HEK293T (cell line): ENCODE measurements at regions not wholly inside any gene's neighbourhood (a gene's known extent, or its start where the extent isn't known, plus 50 kb on each side); places are given as distances from the start of the nearest gene placed in this dataset.

Source experiments
- CTCF ChIA-PET: fragments of 350-600 bp; formaldehyde crosslinking; extraction: SDS; loops from one replicate; lab custom pipeline; 2021; ENCODE audit warnings: antibody characterized with exemption, inconsistent platforms; lab: Yijun Ruan, JAX
- POLR2A ChIA-PET: fragments of 350-600 bp; formaldehyde crosslinking; extraction: SDS; loops from one replicate; lab custom pipeline; 2020; ENCODE audit warnings: antibody characterized with exemption, inconsistent platforms; lab: Yijun Ruan, JAX
- DNase-seq: peaks from one replicate; pipeline ENCODE4 v3.0.0; 2012; ENCODE audit warnings: mixed read lengths; ENCODE audit errors: extremely low spot score
- ARNT ChIP-seq: fragments of 450-650 bp; IDR thresholded peaks from 2 replicates; pipeline ENCODE4 v1.6.1; 2017; ENCODE audit warnings: mild to moderate bottlenecking
- BHLHE40 ChIP-seq: fragments of 450-650 bp; IDR thresholded peaks from 2 replicates; pipeline ENCODE4 v1.6.1; 2016; ENCODE audit warnings: mild to moderate bottlenecking, moderate library complexity, borderline replicate concordance
- CTBP1 ChIP-seq: fragments of 450-650 bp; IDR thresholded peaks from 2 replicates; pipeline ENCODE4 v1.6.1; 2016; ENCODE audit warnings: borderline replicate concordance
- ELF4 ChIP-seq: fragments of 450-650 bp; IDR thresholded peaks from 2 replicates; pipeline ENCODE4 v1.6.1; 2017; ENCODE audit warnings: antibody characterized with exemption
- FOXA1 ChIP-seq: fragments of 450-650 bp; IDR thresholded peaks from 2 replicates; pipeline ENCODE4 v1.6.1; 2016; ENCODE audit warnings: mild to moderate bottlenecking
- FOXK2 ChIP-seq: fragments of 450-650 bp; IDR thresholded peaks from 2 replicates; pipeline ENCODE4 v1.6.1; 2016; ENCODE audit warnings: mild to moderate bottlenecking
- FOXM1 ChIP-seq: fragments of 450-650 bp; IDR thresholded peaks from 2 replicates; pipeline ENCODE4 v1.6.1; 2017; ENCODE audit warnings: mild to moderate bottlenecking, borderline replicate concordance
- HDGF ChIP-seq: fragments of 450-650 bp; IDR thresholded peaks from 2 replicates; pipeline ENCODE4 v1.6.1; 2017; ENCODE audit warnings: antibody characterized with exemption, borderline replicate concordance
- L3MBTL2 ChIP-seq: fragments of 450-650 bp; conservative IDR thresholded peaks from 2 replicates; pipeline ENCODE4 v1.6.1; 2016; ENCODE audit warnings: mild to moderate bottlenecking
- LEF1 ChIP-seq: fragments of 450-650 bp; IDR thresholded peaks from 2 replicates; pipeline ENCODE4 v1.6.1; 2017; ENCODE audit warnings: mild to moderate bottlenecking, borderline replicate concordance
- NFRKB ChIP-seq: fragments of 450-650 bp; IDR thresholded peaks from 2 replicates; pipeline ENCODE4 v1.6.1; 2016; ENCODE audit warnings: mild to moderate bottlenecking, moderate library complexity
- SP1 ChIP-seq: fragments of 450-650 bp; IDR thresholded peaks from 2 replicates; pipeline ENCODE4 v1.6.1; 2017
- SUZ12 ChIP-seq: fragments of 450-650 bp; IDR thresholded peaks from 2 replicates; pipeline ENCODE4 v1.6.1; 2016; ENCODE audit warnings: mild to moderate bottlenecking
- TARDBP ChIP-seq: fragments of 450-650 bp; IDR thresholded peaks from 2 replicates; pipeline ENCODE4 v1.6.1; 2016
- ZNF384 ChIP-seq: fragments of 450-650 bp; IDR thresholded peaks from 2 replicates; pipeline ENCODE4 v1.6.1; 2016
- TF ChIP-seq, protein P1 (sequence below): fragments of 450-650 bp; IDR thresholded peaks from 2 replicates; pipeline ENCODE4 v1.6.1; 2016

DNA sequence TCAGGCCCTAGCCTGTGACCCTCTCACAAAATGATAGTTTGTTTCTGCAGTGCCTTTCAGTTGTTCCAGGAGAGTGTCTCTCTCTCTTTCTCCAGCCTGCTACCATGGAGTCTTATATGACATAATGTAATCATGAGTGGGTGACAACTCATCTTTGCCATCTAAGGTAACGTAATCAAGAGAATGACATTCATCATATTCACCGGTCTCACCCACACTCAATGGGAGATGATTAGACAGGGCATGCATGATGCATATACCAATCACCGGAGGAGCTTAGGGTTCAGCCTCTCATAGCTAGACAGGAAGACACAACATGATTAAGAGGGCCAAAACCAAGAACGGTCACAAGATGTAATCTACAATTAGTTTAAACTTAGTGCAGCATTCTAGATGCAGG lies 97.1 kb upstream of the FAM9B start:
- CTCF ChIA-PET: no interaction called here
- POLR2A ChIA-PET: no interaction called here
- TF ChIP-seq HDGF: no peak
- TF ChIP-seq SP1: no peak
- TF ChIP-seq NFRKB: no peak
- DNase-seq: no peak

- DNase-seq: no peak
- TF ChIP-seq L3MBTL2: no peak
- TF ChIP-seq, protein P1, sequence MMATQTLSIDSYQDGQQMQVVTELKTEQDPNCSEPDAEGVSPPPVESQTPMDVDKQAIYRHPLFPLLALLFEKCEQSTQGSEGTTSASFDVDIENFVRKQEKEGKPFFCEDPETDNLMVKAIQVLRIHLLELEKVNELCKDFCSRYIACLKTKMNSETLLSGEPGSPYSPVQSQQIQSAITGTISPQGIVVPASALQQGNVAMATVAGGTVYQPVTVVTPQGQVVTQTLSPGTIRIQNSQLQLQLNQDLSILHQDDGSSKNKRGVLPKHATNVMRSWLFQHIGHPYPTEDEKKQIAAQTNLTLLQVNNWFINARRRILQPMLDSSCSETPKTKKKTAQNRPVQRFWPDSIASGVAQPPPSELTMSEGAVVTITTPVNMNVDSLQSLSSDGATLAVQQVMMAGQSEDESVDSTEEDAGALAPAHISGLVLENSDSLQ: no peak
- TF ChIP-seq ZNF384: no peak
- TF ChIP-seq FOXK2: no peak
- TF ChIP-seq BHLHE40: no peak
- no peak for TF ChIP-seq SUZ12
- no peak for TF ChIP-seq CTBP1
- no peak for TF ChIP-seq SP1
- no peak for TF ChIP-seq TARDBP
- no peak for TF ChIP-seq HDGF
- no peak for TF ChIP-seq FOXM1
- no peak for TF ChIP-seq LEF1
- TF ChIP-seq NFRKB: no peak
- CTCF ChIA-PET: no interaction called here
- POLR2A ChIA-PET: no interaction called here
These were observed 98.2 kb upstream of the FAM9B start for GRCh38 chrX:9132036-9132638.

- POLR2A ChIA-PET: no interaction called here
- CTCF ChIA-PET: no interaction called here
These were observed 99.5 kb upstream of the FAM9B start for GRCh38 chrX:9133426-9133825.

DNA sequence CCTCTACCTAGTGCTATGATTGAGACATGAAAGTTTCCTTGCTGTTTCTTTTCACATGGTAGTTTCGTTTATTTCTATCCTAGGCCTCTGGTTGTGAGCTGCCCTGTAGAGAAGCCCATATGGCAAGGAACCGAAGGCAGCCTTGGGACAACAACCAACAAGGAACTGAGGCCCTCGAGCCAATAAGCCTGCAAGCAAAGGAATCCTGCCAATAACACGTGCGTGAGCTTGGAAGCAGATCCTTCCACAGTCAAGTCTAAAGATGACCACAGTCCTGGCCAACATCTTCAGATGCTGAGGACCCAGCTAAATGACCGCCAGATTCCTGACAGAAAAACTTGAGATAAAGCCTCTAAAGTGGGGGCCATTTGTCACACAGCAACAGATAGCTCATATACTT lies 100.4 kb upstream of the FAM9B start:
- ChIA-PET POLR2A (no interaction called here), CTCF (no interaction called here)
- TF ChIP-seq LEF1 (no peak), ELF4 (no peak), ARNT (no peak), HDGF (no peak), BHLHE40 (no peak), FOXA1 (no peak), SP1 (no peak), TARDBP (no peak), SUZ12 (no peak), FOXM1 (no peak), L3MBTL2 (no peak), ZNF384 (no peak), CTBP1 (no peak), FOXK2 (no peak), NFRKB (no peak)
- TF ChIP-seq, protein P1: no peak
- no peak for DNase-seq

More at GRCh38 chrX:9133426-9133825, 99.5 kb upstream of the FAM9B start:
- DNase-seq: no peak
- TF ChIP-seq ELF4 (no peak), FOXK2 (no peak), SUZ12 (no peak), HDGF (no peak), LEF1 (no peak), SP1 (no peak), ARNT (no peak), FOXM1 (no peak), CTBP1 (no peak), L3MBTL2 (no peak)
- TF ChIP-seq, protein P1: no peak

DNA sequence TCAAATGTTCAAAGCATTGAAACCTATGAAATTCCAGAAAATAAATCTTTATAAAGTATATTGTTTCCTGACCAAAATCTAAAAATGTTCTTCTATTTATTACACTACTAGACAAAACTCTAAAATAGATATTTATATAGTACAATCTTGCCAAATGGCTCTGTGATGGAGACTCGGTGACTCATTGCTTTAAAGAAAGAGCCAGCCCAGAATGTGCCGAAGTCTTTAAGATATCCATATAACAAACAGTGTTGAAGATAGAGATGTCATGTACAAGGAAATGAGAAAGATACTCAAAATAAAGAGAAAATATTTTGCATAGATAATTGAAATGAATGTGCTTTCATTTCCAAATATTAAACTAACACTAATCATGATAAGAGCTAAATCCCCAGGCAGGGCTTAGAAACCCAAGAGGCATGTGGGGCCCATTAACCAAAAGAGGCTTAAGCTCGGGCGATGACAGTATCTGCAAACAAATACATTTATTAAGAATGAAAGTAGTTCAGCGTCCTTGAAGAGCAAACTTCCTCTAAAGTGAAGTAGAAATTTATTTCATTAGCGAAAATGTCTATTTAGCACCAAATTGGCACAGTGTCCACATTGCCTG lies 102.1 kb upstream of the FAM9B start:
- TF ChIP-seq HDGF: no peak
- TF ChIP-seq, protein P1: no peak
- TF ChIP-seq NFRKB: no peak
- TF ChIP-seq SUZ12: no peak
- TF ChIP-seq BHLHE40: no peak
- TF ChIP-seq ELF4: no peak
- no peak for TF ChIP-seq FOXM1
- CTCF ChIA-PET: no interaction called here
- POLR2A ChIA-PET: no interaction called here
- DNase-seq: no peak

GRCh38 chrX:9137152-9137551 lies 103.2 kb upstream of the FAM9B start:
- DNase-seq: no peak
- ChIA-PET POLR2A (no interaction called here), CTCF (no interaction called here)
- TF ChIP-seq LEF1 (no peak), L3MBTL2 (no peak), TARDBP (no peak), HDGF (no peak), NFRKB (no peak), FOXK2 (no peak), ZNF384 (no peak), SP1 (no peak)
